UCSD-AML1 (cell line): ENCODE measurements at regions not wholly inside any gene's neighbourhood (a gene's known extent, or its start where the extent isn't known, plus 50 kb on each side); places are given as distances from the start of the nearest gene placed in this dataset.

Experiments used
- DNase-seq: peaks from one replicate; lab custom pipeline; 2025; ENCODE audit not compliant: unreplicated experiment; lab: John Stamatoyannopoulos, UW

GRCh38 chr20:4095639-4096038 is 53.0 kb upstream of the SMOX start:
- DNase-seq = no peak

- peak; percentile 43 for DNase-seq
Observed at GRCh38 chr20:4091490-4092479, 56.8 kb upstream of the SMOX start.

- DNase-seq = no peak
Observed at GRCh38 chr20:4090756-4091489, 57.7 kb upstream of the SMOX start.

GRCh38 chr20:4089756-4090487 is 58.7 kb upstream of the SMOX start:
- no peak for DNase-seq

- DNase-seq = no peak
Observed at GRCh38 chr20:4088766-4089165, 59.9 kb upstream of the SMOX start.

GRCh38 chr20:4087923-4088322 is 60.7 kb upstream of the SMOX start:
- DNase-seq = no peak

- no peak for DNase-seq
Observed at GRCh38 chr20:4086771-4087687, 61.6 kb upstream of the SMOX start.

- no peak for DNase-seq
Observed at GRCh38 chr20:4084721-4085120, 63.9 kb upstream of the SMOX start.

GRCh38 chr20:4084096-4084495 is 64.5 kb upstream of the SMOX start:
- no peak for DNase-seq

- no peak for DNase-seq
Observed at GRCh38 chr20:4083098-4083865, 65.3 kb upstream of the SMOX start.

GRCh38 chr20:4082406-4083097 is 66.1 kb upstream of the SMOX start:
- peak; percentile 77 for DNase-seq

GRCh38 chr20:4081421-4081820 is 66.1 kb upstream of the RNF24 start:
- no peak for DNase-seq

GRCh38 chr20:4076671-4077070 is 61.3 kb upstream of the RNF24 start:
- DNase-seq = no peak

GRCh38 chr20:4076033-4076432 is 60.7 kb upstream of the RNF24 start:
- no peak for DNase-seq

GRCh38 chr20:4074877-4075455 is 59.6 kb upstream of the RNF24 start:
- peak; percentile 49 for DNase-seq

GRCh38 chr20:4073852-4074741 is 58.7 kb upstream of the RNF24 start:
- DNase-seq = no peak

GRCh38 chr20:4071178-4071693 is 55.9 kb upstream of the RNF24 start:
- no peak for DNase-seq
